ENCODE measurements at regions not wholly inside any gene's neighbourhood (a gene's known extent, or its start where the extent isn't known, plus 50 kb on each side); places are given as distances from the start of the nearest gene placed in this dataset.

GRCh38 chr6:27650620-27651370 lies 177.9 kb upstream of the ZNF184 start (continued):
- TF ChIP-seq ZBED4 (CRISPR knock-in tag; IDR thresholded peaks at IDR 0.05; ENCODE audit: borderline replicate concordance) (peak; percentile 63; the same call in 1 of the 2 replicates), ZNF24 (IDR thresholded peaks at IDR 0.05) (peak; percentile 97), PAWR (CRISPR knock-in tag; IDR thresholded peaks at IDR 0.05; ENCODE audit: borderline replicate concordance) (no peak), ZNF615 (CRISPR knock-in tag; IDR thresholded peaks at IDR 0.05; ENCODE audit: borderline replicate concordance) (peak; percentile 75; the same call in 1 of the 2 replicates), KLF11 (CRISPR knock-in tag; IDR thresholded peaks at IDR 0.05) (no peak), ZNF629 (CRISPR knock-in tag; conservative IDR thresholded peaks at IDR 0.05) (peak; percentile 79), PPARG (CRISPR knock-in tag; conservative IDR thresholded peaks at IDR 0.05) (peak; percentile 34; the same call in 1 of the 2 replicates), ZFP1 (CRISPR knock-in tag; IDR thresholded peaks at IDR 0.05) (0 out of 2 replicates have a peak, but pooled peaks have one; percentile 65), ZBTB21 (CRISPR knock-in tag; IDR thresholded peaks at IDR 0.05) (no peak), FOXK1 (CRISPR knock-in tag; IDR thresholded peaks at IDR 0.05; ENCODE audit: borderline replicate concordance, low read depth) (peak; percentile 59; the same call in 1 of the 2 replicates), ZNF337 (CRISPR knock-in tag; IDR thresholded peaks at IDR 0.05; ENCODE audit: borderline replicate concordance, low read depth) (0 out of 2 replicates have a peak, but pooled peaks have one; percentile 37), ZKSCAN1 (IDR thresholded peaks at IDR 0.05; ENCODE audit: low read length) (no peak), TSC22D2 (CRISPR knock-in tag; IDR thresholded peaks at IDR 0.05; ENCODE audit: borderline replicate concordance) (peak; percentile 89; the same call in 1 of the 2 replicates), FOSL1 (CRISPR knock-in tag; IDR thresholded peaks at IDR 0.05; ENCODE audit: borderline replicate concordance) (no peak), CENPX (CRISPR knock-in tag; IDR thresholded peaks at IDR 0.05) (no peak), GTF3A (CRISPR knock-in tag; conservative IDR thresholded peaks at IDR 0.05) (peak; percentile 55; the same call in 1 of the 2 replicates), CEBPB (IDR thresholded peaks at IDR 0.05; ENCODE audit: borderline replicate concordance, low read depth, low read length) (no peak), MYNN (CRISPR knock-in tag; IDR thresholded peaks at IDR 0.05; ENCODE audit: low read depth) (0 out of 2 replicates have a peak, but pooled peaks have one; percentile 65), ZNF331 (CRISPR knock-in tag; IDR thresholded peaks at IDR 0.05) (peak; percentile 95), DRAP1 (CRISPR knock-in tag; IDR thresholded peaks at IDR 0.05) (peak; percentile 34; the same call in 1 of the 2 replicates), AFF4 (CRISPR knock-in tag; IDR thresholded peaks at IDR 0.05) (no peak)

Data from HepG2 (cell line).